Kidney (tissue), 13 donors: ENCODE measurements at regions not wholly inside any gene's neighbourhood (a gene's known extent, or its start where the extent isn't known, plus 50 kb on each side); places are given as distances from the start of the nearest gene placed in this dataset.

ENCODE experiments used
- DNase-seq, 5 donors: peaks; one replicate each; pipeline ENCODE4 v3.0.0-alpha.2; 2013 to 2020
- FAIRE-seq: peaks from 2 replicates; lab custom pipeline; 2012; peaks lifted over from hg19 to GRCh38; lab: Jason Lieb, UNC
- H3K27ac ChIP-seq, 2 donors: one replicate each; pipeline ENCODE4 v1.7.0; 2013; ENCODE audit warnings: low read depth in 2 of 2, low read length in 2 of 2, inconsistent platforms in 1 of 2
- H3K27me3 ChIP-seq: one replicate; pipeline ENCODE4 v1.7.1; 2013; ENCODE audit warnings: low read length, inconsistent platforms; ENCODE audit not compliant: control insufficient read depth, insufficient read depth
- H3K36me3 ChIP-seq, 3 donors: one replicate each; pipeline versions ENCODE4 v1.7.0 to v1.7.1; 2013; ENCODE audit warnings: low read length in 3 of 3, control low read depth in 1 of 3, inconsistent platforms in 1 of 3; ENCODE audit not compliant: insufficient read depth in 3 of 3, control insufficient read depth in 2 of 3
- H3K4me1 ChIP-seq, 3 donors: one replicate each; pipeline versions ENCODE4 v1.7.0 to v1.7.1; 2013; ENCODE audit warnings: low read length in 3 of 3, inconsistent platforms in 1 of 3, low read depth in 1 of 3; ENCODE audit not compliant: control insufficient read depth in 2 of 3, insufficient read depth in 2 of 3
- H3K4me3 ChIP-seq, 3 donors: one replicate each; pipeline versions ENCODE4 v1.7.0 to v1.8.1; 2013; ENCODE audit warnings: low read length in 3 of 3, control low read depth in 1 of 3, inconsistent platforms in 1 of 3
- H3K9ac ChIP-seq, 3 donors: one replicate each; pipeline versions ENCODE4 v1.7.0 to v1.7.1; 2013; ENCODE audit warnings: low read length in 3 of 3, control low read depth in 1 of 3, inconsistent platforms in 1 of 3
- H3K9me3 ChIP-seq, 3 donors: one replicate each; pipeline versions ENCODE4 v1.7.0 to v1.7.1; 2013; ENCODE audit warnings: low read length in 3 of 3, control low read depth in 1 of 3, inconsistent platforms in 1 of 3; ENCODE audit not compliant: control insufficient read depth in 2 of 3, insufficient read depth in 1 of 3
- intact Hi-C: fragments of 100-400 bp; cut with DNase I; formaldehyde crosslinking; loops from one replicate; pipeline ENCODE4 v1.11.1; 2022
- TF ChIP-seq, protein P1 (sequence below): IDR thresholded peaks from 3 replicates; pipeline ENCODE4 v1.5.1; 2012; ENCODE audit warnings: mild to moderate bottlenecking, moderate library complexity, borderline replicate concordance; ENCODE audit not compliant: insufficient read depth; ENCODE audit errors: extremely low read depth
- donor health status: control.
- donor health status: control.
- donor health status: control.
- donor health status: control.
- donor health status: control.
- donor health status: DM: yes; HTN: yes; CAD: no.
- donor health status: Normal renal cell carcinoma (clear cell type).

DNA sequence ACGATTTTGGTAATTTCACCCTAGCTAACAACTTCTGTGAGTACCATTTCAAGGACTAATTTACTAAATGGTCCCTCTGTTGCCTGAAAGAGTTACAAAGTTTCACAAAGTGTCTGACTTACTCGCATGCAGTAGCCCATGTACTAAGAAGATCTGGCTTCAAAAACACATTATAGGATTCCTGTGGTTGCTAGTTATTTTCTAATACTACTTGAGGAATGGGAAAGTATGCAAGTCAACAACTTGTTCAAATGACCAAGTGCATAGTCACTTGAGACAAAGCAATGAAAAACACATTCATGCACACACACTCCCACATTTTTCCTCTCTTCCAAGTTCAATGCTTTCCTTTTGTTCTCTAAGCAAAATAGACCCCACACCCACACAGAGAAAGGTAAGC, 219.7 kb upstream of the TMPO start:
- H3K4me1 ChIP-seq = no peaks in the 10 kb centered on the region
- DNase-seq = no peak
- no peak overlapping the region for H3K4me3 ChIP-seq
- TF ChIP-seq, protein P1, sequence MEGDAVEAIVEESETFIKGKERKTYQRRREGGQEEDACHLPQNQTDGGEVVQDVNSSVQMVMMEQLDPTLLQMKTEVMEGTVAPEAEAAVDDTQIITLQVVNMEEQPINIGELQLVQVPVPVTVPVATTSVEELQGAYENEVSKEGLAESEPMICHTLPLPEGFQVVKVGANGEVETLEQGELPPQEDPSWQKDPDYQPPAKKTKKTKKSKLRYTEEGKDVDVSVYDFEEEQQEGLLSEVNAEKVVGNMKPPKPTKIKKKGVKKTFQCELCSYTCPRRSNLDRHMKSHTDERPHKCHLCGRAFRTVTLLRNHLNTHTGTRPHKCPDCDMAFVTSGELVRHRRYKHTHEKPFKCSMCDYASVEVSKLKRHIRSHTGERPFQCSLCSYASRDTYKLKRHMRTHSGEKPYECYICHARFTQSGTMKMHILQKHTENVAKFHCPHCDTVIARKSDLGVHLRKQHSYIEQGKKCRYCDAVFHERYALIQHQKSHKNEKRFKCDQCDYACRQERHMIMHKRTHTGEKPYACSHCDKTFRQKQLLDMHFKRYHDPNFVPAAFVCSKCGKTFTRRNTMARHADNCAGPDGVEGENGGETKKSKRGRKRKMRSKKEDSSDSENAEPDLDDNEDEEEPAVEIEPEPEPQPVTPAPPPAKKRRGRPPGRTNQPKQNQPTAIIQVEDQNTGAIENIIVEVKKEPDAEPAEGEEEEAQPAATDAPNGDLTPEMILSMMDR = no peak
- H3K27me3 ChIP-seq = no peaks in the 10 kb centered on the region
- H3K36me3 ChIP-seq = no peaks in the 10 kb centered on the region
- intact Hi-C loops = no loop called here
- H3K9ac ChIP-seq = no peak overlapping the region
- no peak overlapping the region for H3K27ac ChIP-seq
- FAIRE-seq = no peak
- no peaks in the 10 kb centered on the region for H3K9me3 ChIP-seq

DNA sequence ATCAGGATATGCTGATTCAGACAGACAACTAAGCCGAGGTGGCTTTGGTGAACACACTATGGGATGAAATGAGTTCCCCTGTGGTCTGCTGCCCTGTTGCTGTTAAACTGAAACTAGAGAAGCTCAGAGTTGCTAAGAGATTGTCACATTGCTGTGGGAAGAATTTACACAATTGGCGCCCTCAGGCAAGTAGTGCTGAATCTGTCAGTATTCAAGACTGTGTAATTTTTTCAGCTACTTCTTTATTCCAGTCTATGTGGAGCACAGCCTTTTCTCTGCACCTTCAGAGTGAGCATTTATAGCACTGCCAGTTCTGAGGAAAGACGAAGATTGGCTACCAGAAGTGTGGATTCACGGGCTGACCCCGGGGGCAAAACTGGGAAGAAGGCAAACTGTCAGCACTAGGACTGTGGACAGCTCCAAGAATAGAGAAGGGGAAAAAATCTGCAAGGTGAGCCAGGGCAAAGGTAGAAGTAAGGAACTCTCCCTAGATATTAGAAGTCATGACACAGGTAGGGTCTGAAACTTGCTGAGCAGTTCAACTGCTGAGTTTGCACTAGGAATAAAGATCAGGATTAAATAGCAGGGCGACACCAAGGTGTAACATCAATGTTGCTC, 218.8 kb upstream of the TMPO start:
- Histone ChIP-seq H3K4me1 (no peaks in the 10 kb centered on the region), H3K27me3 (no peaks in the 10 kb centered on the region), H3K9me3 (no peaks in the 10 kb centered on the region), H3K27ac (no peak overlapping the region), H3K36me3 (no peaks in the 10 kb centered on the region), H3K4me3 (no peak overlapping the region), H3K9ac (no peak overlapping the region)
- FAIRE-seq (no peak), DNase-seq (peak in 3 of 5 donors; percentile 11 to 61 (median 50))
- TF ChIP-seq, protein P1 = no peak
- intact Hi-C loops = no loop called here

DNA sequence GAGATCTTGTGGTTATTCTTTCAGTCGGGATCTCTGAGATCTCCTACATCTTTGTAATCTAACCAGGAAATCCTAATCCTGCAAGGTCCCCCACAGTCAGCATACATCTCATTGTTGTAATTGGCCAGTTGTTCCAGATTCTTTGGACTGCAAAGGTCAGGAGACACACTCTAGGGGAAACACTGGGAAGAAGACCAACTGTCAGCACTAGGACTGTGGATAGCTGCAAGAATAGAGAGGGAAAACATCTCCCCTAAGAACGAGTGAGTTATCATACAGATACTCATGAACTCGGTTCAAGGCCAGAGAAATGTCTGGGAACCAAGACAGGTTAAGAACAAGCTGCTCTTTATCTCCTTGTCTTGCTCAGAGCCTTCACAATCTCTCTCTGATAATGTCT, 217.9 kb upstream of the TMPO start:
- no peak overlapping the region for H3K27ac ChIP-seq
- DNase-seq (no peak), FAIRE-seq (no peak)
- intact Hi-C loops = no loop called here
- H3K36me3 ChIP-seq = no peaks in the 10 kb centered on the region
- no peaks in the 10 kb centered on the region for H3K4me1 ChIP-seq
- H3K4me3 ChIP-seq = no peak overlapping the region
- H3K9me3 ChIP-seq = no peaks in the 10 kb centered on the region
- TF ChIP-seq, protein P1 = no peak
- no peak overlapping the region for H3K9ac ChIP-seq
- no peaks in the 10 kb centered on the region for H3K27me3 ChIP-seq

DNA sequence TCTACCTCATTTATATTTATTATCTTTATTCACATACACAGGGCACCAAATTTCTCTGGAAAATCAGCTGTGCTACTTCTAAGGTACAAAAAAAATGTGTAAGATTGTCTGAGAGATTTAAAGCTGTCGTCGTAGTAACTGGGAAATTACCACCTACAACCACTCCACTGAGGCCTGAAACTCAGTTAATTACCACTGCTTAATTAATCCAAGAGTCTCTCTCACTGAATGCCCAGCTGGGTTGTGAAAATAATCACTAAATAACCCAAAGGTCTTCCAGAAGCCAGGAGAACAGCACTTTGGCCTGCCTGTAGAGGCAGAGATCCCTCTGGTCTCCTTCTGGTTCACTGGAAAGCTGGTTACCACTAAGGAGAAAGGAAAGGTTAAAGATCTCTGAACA, 207.2 kb upstream of the TMPO start:
- Histone ChIP-seq H3K4me1 (no peaks in the 10 kb centered on the region), H3K36me3 (no peaks in the 10 kb centered on the region), H3K27ac (no peak overlapping the region), H3K9ac (no peak overlapping the region), H3K9me3 (no peaks in the 10 kb centered on the region), H3K4me3 (no peak overlapping the region), H3K27me3 (no peaks in the 10 kb centered on the region)
- TF ChIP-seq, protein P1 = no peak
- FAIRE-seq = no peak
- intact Hi-C loops = no loop called here
- DNase-seq = no peak
